GM21717 (cell line): ENCODE measurements at regions not wholly inside any gene's neighbourhood (a gene's known extent, or its start where the extent isn't known, plus 50 kb on each side); places are given as distances from the start of the nearest gene placed in this dataset.

Experiments
- ATAC-seq: cut with Tn5 transposase; IDR thresholded peaks from one replicate; pipeline ENCODE4 v1.9.1; 2021; ENCODE audit warnings: mild to moderate bottlenecking, moderate library complexity; ENCODE audit not compliant: unreplicated experiment

DNA sequence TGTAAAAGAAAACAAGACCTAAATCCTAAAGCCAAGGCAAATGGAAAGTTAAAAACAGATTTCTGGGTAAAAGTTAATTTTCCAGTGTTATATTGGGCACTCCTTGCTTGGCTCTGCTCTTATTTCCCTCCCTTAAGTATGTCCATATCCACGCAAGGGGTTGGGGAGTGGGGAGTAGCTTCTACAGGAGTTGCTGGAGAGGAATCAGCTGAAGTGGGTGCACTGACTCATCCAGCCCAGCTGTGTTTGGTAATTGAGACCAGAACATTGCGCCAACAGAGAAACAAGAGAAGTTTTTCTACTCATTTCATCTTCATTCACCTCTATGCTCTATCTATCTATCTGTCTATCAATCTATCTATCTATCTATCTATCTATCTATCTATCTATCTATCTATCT, 298.4 kb upstream of the PDGFD start:
- no peak for ATAC-seq

DNA sequence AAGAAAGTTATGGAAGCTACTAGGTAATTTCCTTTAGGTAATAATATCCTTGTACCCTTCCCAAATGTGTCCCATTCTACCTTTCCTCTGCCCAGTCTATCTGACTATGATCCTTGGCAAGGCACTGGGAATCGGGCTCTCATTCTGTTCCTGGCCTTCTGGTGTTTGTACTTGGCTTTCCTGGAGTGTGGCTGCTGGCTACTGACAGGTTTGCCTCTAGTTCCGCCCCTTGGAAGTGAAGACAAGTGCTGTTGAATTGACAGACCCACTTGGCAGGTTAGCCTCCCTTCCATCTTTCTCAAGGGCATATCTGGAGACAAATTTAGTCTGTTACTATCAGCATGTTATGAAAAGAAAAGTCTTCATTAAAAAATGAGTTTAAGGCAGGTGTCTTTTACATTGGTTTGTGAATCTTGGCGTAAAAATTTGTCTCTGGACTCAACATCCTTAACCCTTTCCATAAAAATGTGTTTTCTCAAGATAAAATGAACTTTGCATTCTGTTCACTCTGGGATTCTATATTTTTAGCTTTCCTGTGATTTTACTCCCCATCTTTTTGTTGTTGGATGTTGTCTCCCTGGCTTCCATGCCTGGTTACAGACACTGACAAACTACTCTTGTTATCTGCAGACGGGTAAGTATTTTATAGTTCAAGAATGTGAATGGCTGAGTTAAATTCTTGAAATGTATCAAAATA, 287.4 kb upstream of the PDGFD start:
- no peak for ATAC-seq

DNA sequence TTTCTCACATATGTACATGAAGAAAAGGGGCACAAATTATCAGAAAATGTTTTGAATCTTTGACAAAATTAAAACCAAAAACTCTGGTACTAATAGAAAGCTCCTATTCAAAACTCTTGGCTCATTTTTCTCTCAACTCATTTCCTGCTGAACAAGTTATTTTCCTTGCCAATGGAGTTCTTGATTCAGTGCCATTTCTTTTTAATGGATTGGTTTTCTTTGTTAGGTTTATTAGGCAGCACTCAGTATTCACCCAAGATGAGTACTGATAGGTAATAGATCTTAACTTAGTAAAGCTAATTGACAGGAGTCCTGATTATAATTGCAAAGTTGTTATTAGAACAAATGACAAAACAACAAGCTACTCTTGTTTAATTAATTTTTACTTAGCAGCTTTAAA, 279.4 kb upstream of the PDGFD start:
- ATAC-seq, result no peak

DNA sequence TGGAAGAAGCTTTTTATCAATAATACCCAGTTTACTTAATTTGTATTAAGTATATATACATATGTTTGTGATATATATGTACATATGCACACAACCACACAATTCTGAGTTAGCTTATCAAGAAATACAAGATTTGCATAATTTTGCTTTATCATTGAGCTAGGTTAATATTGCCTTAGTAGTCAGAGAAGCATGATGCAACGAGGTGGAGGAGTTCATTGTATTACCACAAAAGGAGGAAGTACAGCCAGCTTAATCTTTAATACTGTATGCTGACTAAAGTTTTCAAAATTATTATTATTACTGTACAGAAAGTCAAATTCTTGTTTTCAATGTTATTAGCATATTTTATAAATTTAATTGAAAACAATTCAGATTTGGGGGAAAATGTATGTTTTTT, 278.4 kb upstream of the PDGFD start:
- no peak for ATAC-seq

DNA sequence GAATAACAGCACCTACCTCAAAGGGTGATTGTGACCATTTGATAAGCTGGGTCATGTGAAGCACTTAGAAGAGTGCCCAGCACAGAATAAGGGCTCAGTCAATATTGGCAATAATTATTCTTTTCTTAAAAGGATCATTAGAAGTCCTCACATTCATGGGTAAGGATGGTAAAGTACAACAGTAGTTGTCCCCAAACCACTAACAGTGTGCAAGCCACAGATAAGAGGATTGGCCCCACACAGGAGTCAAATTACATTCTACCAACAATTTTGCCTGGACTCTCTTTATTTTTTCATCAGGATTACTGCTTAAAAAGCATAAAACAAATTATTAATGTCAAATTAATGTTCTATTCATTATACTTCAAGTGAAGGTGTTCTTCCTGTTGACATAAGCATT, 271.5 kb upstream of the PDGFD start:
- ATAC-seq, result no peak

DNA sequence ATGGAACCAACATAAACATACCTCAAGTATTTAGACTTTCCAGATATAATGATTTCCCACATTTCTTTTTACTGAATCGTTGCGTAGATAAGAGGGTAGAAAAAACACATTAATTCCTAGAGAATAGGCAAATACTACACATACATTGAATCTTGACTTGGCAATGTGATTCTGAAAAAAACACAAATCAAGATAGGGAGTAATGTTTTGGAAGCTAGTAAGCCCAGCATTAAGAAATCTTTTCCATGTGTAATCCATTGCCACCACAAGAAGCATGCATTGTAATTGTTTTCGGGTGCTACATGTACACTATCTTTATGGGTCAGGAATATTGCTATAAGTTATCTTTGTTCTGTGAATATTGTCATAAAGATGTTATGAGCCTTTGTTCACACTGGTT, 269.8 kb upstream of the PDGFD start:
- no peak for ATAC-seq

DNA sequence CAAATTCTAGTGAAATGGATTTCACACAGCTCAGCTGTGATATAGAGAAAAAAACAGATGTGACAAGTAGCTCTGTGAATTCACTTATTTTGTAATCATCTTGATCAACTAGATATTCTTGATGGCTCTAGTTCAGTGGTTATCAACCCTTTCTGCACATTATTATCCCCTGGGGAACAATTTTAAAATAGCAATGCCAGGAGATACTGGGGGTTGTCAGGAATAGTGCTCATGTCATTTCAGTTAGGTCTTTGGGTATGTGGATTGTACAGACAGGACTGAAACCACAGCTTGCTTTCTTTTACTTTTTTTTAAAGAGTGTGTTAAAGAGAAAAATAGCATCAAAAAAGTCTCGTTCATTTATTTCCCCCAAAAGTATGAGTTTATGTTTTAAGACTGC, 269.0 kb upstream of the PDGFD start:
- ATAC-seq, result no peak

DNA sequence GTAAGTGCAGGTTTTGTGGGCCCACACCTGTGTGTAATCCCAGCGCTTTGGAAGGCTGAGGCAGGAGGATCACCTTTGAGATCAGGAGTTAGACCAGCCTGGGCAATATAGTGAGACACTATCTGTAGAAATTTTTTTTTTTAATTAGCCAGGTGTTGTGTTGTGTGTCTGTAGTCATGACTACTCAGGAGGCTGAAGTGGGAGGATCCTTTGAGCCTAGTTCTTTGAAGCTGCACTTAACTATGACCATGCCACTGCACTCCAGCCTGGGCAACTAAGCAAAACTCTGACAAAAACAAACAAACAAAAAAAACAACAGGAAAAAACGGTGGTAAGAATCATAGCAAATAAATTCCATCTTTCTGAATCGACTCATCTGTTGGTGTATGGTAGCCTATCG, 268.6 kb upstream of the PDGFD start:
- ATAC-seq, result no peak

DNA sequence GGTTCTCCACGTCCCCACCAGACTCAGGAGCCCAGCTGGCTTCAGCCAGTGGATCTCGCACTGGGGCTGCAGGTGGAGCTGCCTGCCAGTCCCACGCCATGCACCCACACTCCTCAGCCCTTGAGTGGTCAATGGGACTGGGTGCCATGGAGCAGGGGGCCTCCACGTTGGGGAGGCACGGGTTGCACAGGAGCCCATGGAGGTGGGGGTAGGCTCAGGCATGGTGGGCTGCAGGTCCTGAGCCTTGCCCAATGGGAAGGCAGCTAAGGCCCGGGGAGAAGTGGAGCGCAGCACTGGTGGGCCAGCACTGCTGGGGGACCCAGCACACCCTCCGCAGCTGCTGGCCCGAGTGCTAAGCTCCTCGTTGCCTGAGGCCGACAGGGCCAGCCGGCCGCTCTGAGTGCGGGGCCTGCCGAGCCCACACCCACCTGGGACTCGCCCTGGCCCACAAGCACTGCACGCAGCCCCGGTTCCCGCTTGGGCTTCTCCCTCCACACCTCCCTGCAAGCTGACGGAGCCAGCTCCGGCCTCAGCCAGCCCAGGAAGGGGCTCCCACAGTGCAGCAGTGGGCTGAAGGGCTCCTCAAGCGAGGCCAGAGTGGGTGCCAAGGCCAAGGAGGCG, 258.5 kb upstream of the PDGFD start:
- ATAC-seq, result no peak

DNA sequence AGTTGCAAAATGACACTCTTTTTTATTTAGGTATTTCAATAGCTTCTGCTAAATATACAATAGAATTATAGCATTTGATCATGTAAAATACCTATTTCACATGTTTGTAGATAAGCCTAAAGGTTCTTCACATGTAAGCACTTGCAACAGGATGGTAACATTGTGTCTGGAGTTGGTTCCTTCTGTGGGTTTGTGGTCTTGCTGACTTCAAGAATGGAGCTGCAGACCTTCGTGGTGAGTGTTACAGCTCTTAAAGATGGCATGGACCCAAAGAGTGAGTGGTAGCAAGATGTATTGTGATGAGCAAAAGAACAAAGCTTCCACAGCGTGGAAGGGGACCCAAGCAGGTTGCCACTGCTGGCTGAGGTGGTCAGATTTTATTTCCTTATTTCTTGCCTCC, 246.4 kb upstream of the PDGFD start:
- ATAC-seq, result no peak

DNA sequence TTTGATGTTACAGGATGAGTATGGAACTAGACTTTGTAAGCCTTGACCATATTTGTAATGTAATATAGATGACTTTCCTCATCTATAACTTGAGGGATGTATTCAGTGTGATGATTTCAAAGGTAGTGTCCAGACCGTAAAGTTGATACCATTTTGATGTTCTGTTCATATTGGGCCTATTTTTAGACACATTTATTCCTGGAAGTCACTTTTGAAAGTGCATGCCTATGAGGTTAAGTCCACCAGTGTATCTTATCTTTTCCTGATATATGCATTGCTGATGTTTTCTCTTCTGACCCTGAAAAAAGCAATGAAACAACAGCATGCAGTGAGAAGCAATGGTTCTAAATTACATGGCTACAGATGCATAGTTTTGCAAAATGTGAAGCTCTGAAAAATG, 244.7 kb upstream of the PDGFD start:
- no peak for ATAC-seq

DNA sequence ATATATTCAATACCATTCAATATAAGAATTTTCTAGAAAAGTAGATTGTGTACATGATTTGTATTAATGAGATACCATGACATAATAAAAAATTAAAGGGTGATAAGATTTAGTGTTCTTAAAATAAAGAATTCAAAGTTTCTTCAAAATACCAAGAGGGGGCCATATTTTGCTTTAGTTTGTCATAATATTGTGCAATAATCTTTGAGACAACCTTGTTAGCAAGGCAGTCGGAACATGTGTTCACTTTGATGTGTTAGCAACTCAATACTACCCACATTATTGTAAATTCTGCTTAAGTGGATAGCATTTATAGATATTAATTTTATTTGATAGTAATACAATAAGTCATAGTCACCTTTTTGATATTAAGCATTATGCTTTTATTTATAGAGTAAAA, 241.3 kb upstream of the PDGFD start:
- ATAC-seq, result no peak

DNA sequence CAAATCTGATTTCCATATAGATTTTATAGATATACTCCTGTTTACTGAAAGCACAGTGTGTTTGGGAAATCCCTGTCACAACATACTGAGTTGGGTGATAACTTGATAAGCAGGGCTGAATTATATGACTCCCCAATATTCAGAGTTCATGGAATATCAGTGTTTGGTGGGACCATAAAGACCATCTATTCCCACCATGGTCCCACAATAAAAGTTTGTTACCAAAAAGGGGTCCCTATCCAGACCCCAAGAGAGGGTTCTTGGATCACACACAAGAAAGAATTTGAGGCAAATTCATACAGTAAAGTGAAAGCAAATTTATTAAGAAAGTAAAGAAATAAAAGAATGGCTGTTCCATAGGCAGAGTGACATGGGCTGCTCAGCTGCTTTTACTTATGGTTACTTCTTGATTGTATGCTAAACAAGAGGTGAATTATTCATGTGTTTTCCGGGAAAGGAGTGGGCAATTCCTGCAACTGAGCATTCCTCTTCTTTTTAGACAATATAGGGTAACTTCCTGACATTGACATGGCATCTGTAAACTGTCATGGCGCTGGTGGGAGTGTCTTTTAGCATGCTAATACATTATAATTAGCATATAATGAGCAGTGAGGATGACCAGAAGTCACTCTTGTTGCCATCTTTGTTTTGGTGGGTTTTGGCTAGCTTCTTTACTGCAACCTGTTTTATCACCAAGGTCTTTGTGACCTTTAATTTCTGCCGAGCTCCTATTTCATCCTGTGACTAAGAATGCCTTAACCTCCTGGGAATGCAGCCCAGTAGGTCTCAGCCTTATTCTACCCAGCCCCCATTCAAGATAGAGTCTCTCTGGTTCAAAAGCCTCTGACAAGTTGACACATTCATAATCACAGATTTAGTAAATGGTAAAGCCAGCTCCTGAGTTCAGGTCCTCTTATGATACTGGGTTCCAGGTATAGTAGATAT, 240.6 kb upstream of the PDGFD start:
- ATAC-seq, result no peak

DNA sequence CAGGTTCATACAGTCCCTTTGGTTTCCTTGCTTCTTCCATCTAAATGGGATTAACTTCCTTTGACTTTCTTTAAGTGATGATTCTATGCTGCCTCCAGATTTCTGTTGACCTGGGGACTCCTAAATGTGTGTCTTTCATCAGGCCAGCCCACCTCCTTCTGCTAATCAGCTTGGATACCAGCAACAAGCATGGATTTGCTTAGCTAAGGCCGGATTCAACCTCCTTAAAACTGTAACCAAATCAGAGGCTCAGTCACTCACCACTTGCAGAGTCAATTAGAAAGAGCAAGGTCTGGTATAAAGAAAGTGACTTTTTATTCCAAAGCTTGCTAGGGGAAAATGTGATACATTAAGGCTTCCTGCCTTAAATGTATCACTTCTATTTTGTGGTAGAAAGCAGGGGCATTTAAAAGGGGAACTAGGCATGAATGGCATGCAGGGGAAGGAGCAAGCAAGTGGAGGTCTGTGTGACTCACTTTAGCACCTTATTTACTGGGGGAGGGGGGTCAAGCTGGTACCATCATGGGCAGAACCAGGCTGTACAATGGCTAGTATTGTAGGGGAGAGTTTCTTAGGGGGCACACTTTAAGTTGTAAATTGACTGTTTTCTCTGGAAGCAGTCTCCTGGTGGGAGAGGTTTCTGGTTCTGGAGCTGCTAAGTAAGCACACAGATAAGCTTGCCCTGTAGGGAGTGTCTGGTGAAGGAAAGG, 239.0 kb upstream of the PDGFD start:
- no peak for ATAC-seq

DNA sequence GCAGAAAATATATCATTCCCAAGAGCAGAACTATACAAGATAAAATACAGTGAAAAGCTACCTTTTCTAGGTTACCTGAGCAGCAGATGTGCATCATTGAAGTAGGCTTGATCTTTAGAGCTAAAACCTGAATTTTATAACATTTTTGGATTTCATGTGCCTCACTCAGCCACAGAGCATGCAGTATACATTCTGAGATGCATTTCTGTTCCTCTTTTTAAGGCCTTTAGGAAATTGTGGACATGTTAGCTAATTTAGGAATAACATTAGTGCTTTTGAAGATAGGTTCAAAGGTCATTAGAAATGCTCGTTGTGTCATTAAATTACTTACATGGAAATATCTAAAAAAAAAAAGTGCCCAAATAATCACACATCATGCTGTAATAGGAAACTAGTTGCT, 230.6 kb upstream of the PDGFD start:
- no peak for ATAC-seq

DNA sequence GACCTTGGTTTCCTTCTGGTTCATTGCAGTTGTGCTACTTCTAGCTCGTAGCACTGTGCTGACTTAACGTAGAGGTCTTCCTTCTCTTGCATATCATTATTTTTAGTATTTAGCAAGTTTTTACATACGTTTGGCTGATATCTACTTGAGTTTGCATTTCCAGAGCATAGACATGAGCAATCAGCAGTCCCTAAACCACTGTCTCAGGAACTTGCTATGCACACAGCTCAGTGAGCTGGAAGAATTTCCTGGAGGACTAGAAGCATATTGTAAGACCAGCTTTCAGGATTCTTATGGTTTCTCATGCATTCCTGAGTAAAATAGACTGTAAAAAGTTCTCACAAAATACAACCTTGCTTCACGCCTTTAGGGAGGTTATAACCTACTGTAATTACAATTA, 226.7 kb upstream of the PDGFD start:
- no peak for ATAC-seq

DNA sequence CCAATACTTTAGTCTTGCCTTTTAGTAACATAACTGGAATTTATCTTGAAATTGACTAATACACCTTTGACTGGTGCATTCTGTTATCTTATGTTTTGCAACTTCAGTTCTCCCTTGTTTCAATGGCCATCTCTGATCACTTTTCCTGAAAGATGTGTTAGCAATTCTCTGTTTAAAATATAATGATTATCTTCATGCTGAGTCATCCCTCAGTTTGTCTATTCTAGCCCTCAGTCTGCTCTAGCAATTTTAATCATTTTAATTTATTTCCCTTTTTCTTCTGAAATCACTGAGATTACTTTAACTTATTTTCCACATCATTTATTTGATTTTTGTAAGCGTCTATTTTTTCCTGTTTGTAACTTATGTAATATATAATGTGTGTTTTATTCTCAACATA, 221.9 kb upstream of the PDGFD start:
- no peak for ATAC-seq

DNA sequence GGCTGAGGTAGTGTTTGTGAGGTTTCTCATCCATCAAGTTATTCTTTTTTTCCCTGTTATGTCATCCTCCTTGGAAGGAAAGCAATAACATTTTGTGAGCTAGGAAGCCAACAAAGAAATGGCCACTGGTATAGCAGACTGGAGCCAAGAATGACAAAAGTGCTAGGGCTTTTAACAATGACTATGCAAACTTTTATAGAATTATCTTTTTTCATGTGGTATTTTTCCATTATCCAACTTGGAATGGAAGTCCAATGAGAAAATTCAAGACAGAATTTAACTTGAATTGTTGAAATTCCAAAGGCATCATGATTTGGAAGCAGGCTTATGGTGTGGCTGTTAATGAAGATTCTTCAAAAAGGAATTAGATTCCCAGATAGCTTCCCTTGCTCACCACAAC, 216.4 kb upstream of the PDGFD start:
- ATAC-seq, result no peak

DNA sequence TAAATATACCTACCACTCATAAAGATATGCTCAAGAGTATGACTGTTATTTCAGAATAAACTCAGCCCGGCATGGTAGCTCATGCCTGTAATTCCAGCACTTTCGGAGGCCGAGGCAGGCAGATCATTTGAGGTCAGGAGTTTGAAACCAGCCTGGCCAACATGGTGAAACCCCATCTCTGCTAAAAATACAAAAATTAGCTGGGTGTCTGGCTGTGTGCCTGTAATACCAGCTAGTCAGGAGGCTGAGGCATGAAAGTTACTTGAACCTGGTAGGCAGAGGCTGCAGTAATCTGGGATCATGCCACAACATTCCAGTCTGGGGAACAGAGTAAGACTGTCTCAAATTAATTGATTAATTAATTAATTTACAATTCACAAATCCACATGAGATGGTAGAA, 208.2 kb upstream of the PDGFD start:
- ATAC-seq, result no peak

DNA sequence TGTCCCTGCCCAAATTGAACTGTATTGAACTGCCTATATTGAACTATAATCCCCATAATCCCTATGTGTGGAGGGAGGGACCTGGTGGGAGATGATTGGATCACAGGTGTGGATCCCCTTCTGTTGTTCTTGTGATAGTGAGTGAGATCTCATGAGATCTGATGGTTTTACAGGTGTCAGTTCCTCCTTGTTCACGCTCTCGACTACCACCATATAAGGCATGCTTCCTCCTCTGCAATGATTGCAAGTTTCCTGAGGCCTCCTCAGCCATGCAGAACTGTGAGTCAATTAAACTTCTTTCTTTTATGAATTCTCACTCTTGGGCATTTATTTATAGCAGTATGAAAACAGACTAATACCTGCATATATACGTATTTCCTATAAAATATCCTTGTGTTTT, 206.5 kb upstream of the PDGFD start:
- peak; percentile 70 for ATAC-seq

DNA sequence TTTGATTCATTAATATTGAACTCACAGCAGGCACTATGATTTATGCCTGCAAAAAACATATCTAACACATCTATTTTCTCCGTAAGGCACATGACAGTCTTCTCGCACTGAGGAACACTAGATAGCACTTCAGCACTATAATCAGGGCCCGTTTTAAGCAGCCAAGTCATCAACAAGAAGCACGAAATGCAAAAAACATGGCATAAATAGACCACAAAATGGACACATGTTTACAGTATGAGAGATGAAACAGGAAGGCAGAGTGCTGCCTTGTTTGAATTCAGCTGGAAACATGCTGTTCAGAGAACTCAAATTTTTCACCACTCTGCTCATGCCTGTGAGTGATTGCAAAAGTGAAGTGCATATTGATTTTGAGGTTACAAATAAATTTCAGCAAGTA, 205.8 kb upstream of the PDGFD start:
- ATAC-seq, result no peak
